SK-N-MC (cell line): ENCODE measurements at regions not wholly inside any gene's neighbourhood (a gene's known extent, or its start where the extent isn't known, plus 50 kb on each side); places are given as distances from the start of the nearest gene placed in this dataset.

Experiments used
- DNase-seq: peaks from one replicate; pipeline ENCODE4 v3.0.0-alpha.2; 2011; ENCODE audit warnings: low read depth, low spot score
- H3K27ac ChIP-seq: fragments of 200-600 bp; sonication (generic); 2 replicates; pipeline ENCODE4 v1.5.1; 2016; ENCODE audit warnings: mixed run types
- H3K36me3 ChIP-seq: fragments of 200-600 bp; sonication (generic); 2 replicates; pipeline ENCODE4 v1.6.1; 2017; ENCODE audit warnings: antibody characterized with exemption, low read length, mixed read lengths; ENCODE audit not compliant: insufficient read depth
- H3K4me3 ChIP-seq: fragments of 200-600 bp; sonication (generic); 2 replicates; pipeline ENCODE4 v1.5.1; 2016
- H3K9ac ChIP-seq: fragments of 200-600 bp; sonication (generic); 2 replicates; pipeline ENCODE4 v1.8.0; 2017; ENCODE audit warnings: mixed run types, mixed read lengths; ENCODE audit not compliant: insufficient read length
- H3K9me3 ChIP-seq: fragments of 200-600 bp; sonication (generic); 2 replicates; pipeline ENCODE4 v1.6.1; 2017; ENCODE audit warnings: low read depth, mild to moderate bottlenecking, antibody characterized with exemption, low read length, moderate library complexity, mixed read lengths
- EZH2 ChIP-seq: fragments of 200-600 bp; sonication (generic); IDR thresholded peaks from one replicate; pipeline ENCODE4 v1.6.1; 2017; ENCODE audit warnings: antibody characterized with exemption
- FOXP2 ChIP-seq: optimal IDR thresholded peaks from 2 replicates; pipeline ENCODE3; 2011; ENCODE audit warnings: mild to moderate bottlenecking, moderate library complexity; ENCODE audit not compliant: insufficient read depth; ENCODE audit errors: extremely low read length, control extremely low read depth
- POLR2AphosphoS5 ChIP-seq: IDR thresholded peaks from 2 replicates; pipeline ENCODE4 v1.6.1; 2012; ENCODE audit warnings: mild to moderate bottlenecking, low read depth, low read length, borderline replicate concordance

DNA sequence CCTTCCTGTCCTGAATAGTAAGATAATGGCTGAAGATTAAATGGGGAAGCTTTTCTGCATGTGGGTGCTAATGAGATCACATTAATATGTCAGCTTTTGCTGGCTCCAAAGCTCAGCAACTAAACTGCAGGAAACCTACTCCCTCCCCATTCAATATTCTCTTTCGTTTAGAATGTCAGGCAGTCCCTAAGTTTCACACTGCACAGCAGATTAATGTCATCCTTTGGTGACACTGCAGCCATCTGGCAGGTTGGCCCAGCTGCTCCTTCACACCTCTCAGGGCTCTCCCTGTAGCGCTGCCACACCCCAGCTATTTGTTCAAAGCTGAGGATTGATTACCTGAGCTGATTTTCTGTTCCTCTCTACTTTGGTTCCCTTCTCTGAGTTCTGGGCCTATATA lies 110.5 kb downstream of the KDR start:
- H3K4me3 ChIP-seq = no peak overlapping the region
- H3K9me3 ChIP-seq = no peaks in the 10 kb centered on the region
- no peak for DNase-seq
- no peak overlapping the region for H3K27ac ChIP-seq
- no peak for TF ChIP-seq EZH2
- no peak for TF ChIP-seq FOXP2
- TF ChIP-seq POLR2AphosphoS5 = no peak
- H3K36me3 ChIP-seq = no peaks in the 10 kb centered on the region
- no peak overlapping the region for H3K9ac ChIP-seq

DNA sequence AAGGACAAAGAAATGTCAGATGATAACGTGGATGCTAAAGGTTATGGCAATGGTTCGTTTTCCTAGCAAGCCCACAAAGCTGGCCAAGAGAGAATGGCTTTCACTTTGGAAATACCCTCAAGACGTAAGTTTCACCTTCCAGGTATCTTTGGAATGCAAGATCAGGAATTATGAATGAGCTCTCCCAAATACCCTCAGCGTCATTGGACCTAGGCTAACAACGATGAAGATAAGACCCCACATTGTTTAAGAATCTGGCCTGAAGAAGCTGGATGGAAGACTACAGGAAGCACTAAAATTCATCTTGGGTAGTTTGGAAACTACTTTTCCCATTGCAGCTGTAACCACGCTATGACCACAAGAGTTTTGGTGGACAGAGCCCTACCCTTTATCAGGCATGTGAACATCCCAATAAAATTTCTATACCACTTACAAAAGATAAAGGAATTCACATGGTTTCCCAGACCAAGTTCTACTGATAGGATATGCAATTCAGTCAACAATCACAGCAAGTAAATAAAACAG lies 111.9 kb downstream of the KDR start:
- Histone ChIP-seq H3K4me3 (no peak overlapping the region), H3K9ac (no peak overlapping the region), H3K36me3 (no peaks in the 10 kb centered on the region), H3K27ac (no peak overlapping the region), H3K9me3 (no peaks in the 10 kb centered on the region)
- no peak for DNase-seq
- TF ChIP-seq FOXP2 (no peak), POLR2AphosphoS5 (no peak), EZH2 (no peak)

DNA sequence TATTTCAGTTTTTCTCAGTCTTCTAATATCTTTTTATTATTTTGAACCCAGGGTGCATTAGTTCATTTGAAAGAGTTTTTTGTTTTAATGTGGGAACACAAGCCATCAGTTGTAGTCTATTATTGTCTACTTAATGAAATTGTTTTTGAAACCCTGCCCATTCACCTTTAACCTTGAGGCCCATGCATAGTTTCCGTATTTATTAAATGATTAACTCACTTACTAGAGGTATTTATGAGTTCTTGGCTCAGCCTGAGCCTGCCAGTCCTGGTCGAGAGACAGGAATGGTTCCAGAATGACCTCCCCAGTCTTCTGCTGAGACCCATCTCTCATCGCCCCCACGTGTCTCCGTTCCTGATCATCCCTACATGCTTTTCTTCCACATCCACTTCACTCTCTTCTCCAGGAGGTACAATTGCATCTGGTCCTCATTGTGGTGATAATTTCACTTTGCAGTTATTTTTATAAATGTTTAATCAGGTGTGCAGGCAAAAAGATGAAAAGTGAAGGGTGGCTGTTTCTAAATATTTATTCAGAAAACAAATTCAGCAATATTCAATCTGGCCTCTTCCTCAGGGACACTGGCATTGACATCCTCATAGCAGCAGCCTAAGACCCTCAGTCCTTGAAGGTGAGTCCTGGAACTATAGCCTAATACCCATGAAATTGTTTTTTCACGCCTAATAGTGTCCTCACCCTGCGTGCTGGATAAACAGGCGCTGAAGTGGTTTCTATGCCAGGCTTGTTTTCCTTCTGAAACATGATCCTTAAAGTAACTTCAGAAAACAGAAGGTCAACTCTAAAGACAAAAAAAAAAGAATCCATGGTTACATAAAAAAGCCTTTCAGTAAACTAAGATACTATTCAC lies 112.8 kb downstream of the KDR start:
- no peak for DNase-seq
- H3K9ac ChIP-seq = no peak overlapping the region
- H3K27ac ChIP-seq = no peak overlapping the region
- no peaks in the 10 kb centered on the region for H3K36me3 ChIP-seq
- no peak overlapping the region for H3K4me3 ChIP-seq
- TF ChIP-seq FOXP2 = no peak
- TF ChIP-seq POLR2AphosphoS5 = no peak
- no peak for TF ChIP-seq EZH2
- H3K9me3 ChIP-seq = no peaks in the 10 kb centered on the region

DNA sequence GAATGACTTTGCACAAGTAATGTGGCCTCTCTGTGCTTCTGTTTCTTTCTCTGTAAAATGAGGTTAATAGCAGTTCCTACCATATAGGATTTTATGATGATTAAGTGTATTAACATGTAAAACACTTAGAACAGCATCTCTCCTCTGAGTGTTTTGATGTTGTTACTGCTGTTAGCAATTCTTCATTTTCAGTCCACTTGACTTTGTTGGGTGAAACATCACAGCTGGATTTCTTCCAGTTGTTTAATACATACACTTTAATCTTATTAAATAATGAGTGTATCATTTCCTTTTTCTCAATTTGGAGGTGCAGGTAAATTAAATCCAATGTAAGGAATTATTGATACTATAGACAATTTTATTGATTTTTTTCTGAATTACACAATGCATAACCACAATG lies 113.6 kb downstream of the KDR start:
- Histone ChIP-seq H3K4me3 (no peak overlapping the region), H3K9ac (no peak overlapping the region), H3K36me3 (no peaks in the 10 kb centered on the region), H3K9me3 (no peaks in the 10 kb centered on the region), H3K27ac (no peak overlapping the region)
- no peak for DNase-seq
- no peak for TF ChIP-seq FOXP2
- no peak for TF ChIP-seq POLR2AphosphoS5
- no peak for TF ChIP-seq EZH2

DNA sequence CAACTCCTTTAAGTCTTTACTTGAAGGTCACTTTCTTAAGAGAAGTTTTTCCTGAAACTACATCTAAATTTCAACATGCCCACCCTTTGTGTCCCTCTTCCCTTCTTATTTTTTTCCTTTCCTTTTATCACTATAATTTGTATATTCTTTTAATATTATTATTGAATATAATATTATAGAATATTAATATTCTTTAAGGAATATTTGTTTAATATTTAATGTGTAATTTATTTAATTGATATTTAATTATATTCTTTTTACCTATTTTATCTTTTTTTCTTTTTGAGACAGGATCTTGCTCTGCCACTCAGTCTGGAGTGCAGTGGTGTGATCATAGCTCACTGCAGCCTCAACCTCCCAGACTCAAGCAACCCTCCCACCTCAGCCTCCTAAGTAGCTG lies 114.8 kb downstream of the KDR start:
- Histone ChIP-seq H3K9ac (no peak overlapping the region), H3K36me3 (no peaks in the 10 kb centered on the region), H3K27ac (no peak overlapping the region), H3K4me3 (no peak overlapping the region), H3K9me3 (no peaks in the 10 kb centered on the region)
- no peak for DNase-seq
- TF ChIP-seq POLR2AphosphoS5 (no peak), EZH2 (no peak), FOXP2 (no peak)

DNA sequence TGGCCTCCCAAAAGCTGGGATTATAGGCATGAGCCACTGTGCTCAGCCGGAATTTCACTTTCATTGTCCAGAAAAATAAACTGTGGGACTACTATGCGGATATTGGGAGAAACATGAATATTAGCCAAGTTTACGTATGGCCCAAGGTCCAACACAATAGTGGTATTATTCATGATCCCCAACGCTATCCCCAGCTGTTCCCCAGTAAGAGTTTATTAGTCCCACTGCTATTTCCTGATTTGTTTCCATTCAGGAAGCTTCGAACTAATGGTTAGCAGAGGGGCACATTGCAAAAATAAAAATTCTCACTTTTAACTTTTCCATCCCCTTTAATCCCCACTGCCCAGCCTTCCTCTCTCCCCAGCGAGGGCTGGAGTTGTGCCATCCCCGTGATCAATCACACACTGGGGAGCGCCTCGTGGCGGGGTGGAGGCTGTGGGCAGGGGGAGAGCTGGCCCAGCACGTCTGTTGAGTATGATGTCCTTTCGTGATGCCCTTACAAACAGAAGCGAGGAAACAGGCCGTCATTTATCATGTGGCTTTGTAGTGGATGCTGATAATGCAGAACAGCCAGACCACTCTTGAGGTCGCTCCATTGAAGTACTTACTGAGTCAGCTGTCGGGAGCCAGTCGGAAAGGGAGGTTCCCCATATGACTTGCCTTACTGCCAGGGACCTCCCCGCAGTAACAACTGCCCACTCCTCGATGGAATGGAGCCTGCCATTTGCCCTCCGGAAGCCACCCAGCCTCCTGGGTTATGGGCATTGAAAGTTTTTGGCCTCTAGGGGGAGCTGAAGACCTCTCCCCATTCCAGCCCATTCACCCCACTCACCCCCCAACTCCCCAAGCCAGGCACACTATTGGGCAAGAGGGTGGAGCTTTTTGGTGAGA lies 117.0 kb downstream of the KDR start:
- DNase-seq = no peak
- no peak for TF ChIP-seq FOXP2
- TF ChIP-seq EZH2 = no peak
- no peak for TF ChIP-seq POLR2AphosphoS5
- Histone ChIP-seq H3K27ac (no peak overlapping the region), H3K4me3 (no peak overlapping the region), H3K9ac (no peak overlapping the region), H3K36me3 (no peaks in the 10 kb centered on the region), H3K9me3 (no peaks in the 10 kb centered on the region)

DNA sequence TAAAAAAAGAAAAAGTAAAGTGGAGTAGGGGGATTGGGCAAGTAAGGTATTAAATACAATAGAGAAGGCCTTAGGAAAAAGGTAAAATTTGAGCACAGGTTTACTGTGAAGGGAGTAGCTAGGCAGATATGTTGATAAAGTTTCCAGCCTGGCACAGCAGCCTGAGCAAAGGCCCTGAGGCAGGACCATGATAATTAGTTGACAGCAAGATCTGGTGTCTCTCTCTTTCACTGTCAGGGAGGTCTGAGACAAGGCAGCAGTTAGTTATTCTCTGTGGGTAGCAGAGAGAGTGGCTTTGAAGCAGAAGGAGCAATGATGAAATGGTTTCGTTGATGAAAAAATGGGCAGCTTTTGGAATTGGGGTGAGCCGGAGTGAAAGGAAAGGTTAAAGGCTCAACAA lies 119.5 kb downstream of the KDR start:
- no peak overlapping the region for H3K9ac ChIP-seq
- no peak overlapping the region for H3K27ac ChIP-seq
- no peak for DNase-seq
- TF ChIP-seq EZH2 = no peak
- no peak for TF ChIP-seq POLR2AphosphoS5
- TF ChIP-seq FOXP2 = no peak
- H3K4me3 ChIP-seq = no peak overlapping the region
- no peaks in the 10 kb centered on the region for H3K9me3 ChIP-seq
- no peaks in the 10 kb centered on the region for H3K36me3 ChIP-seq

DNA sequence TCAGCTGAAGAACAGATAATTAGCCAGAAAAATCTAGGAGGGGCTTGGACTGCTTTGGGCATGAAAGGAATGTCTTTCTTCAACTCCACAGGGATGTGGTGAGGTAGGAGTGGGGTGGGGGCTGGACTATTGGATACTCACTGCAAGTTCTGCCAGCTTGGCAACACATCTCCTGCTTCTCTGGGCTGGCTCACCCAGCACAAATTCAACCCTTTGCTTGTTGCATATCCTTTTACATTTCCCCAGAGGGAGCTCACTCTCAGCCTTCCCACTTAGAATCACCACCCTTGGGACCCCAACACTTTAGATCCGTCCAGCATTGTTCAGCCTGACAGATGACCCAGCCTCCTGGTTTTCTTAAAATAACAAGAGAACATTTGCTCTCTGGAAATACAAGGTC lies 120.6 kb downstream of the KDR start:
- no peak overlapping the region for H3K4me3 ChIP-seq
- no peak for DNase-seq
- no peak overlapping the region for H3K9ac ChIP-seq
- no peak for TF ChIP-seq POLR2AphosphoS5
- TF ChIP-seq FOXP2 = no peak
- TF ChIP-seq EZH2 = no peak
- H3K9me3 ChIP-seq = no peaks in the 10 kb centered on the region
- no peak overlapping the region for H3K27ac ChIP-seq
- no peaks in the 10 kb centered on the region for H3K36me3 ChIP-seq
